IPS-18c (cell line): ENCODE measurements at regions not wholly inside any gene's neighbourhood (a gene's known extent, or its start where the extent isn't known, plus 50 kb on each side); places are given as distances from the start of the nearest gene placed in this dataset.

ENCODE experiments used
- H3K4me3 ChIP-seq: 2 replicates; pipeline ENCODE4 v1.7.0; 2013; ENCODE audit warnings: low read depth, mild to moderate bottlenecking, low read length, moderate library complexity; ENCODE audit not compliant: insufficient read depth
- H3K9me3 ChIP-seq: one replicate; pipeline ENCODE4 v1.6.1; 2013; ENCODE audit warnings: mild to moderate bottlenecking, low read length, moderate library complexity; ENCODE audit not compliant: control insufficient read depth, insufficient read depth

- H3K4me3 ChIP-seq = no peak overlapping the region
- H3K9me3 ChIP-seq = no peaks in the 10 kb centered on the region
These were observed 505.2 kb downstream of the NSUN3 start for GRCh38 chr3:94568041-94568440.

- H3K9me3 ChIP-seq = no peaks in the 10 kb centered on the region
- no peak overlapping the region for H3K4me3 ChIP-seq
These were observed 510.5 kb downstream of the NSUN3 start for GRCh38 chr3:94573337-94573736.

GRCh38 chr3:94587291-94587690 lies 524.4 kb downstream of the NSUN3 start:
- Histone ChIP-seq H3K9me3 (no peaks in the 10 kb centered on the region), H3K4me3 (no peak overlapping the region)

GRCh38 chr3:94593526-94594150 lies 530.8 kb downstream of the NSUN3 start:
- H3K4me3 ChIP-seq = no peak overlapping the region
- H3K9me3 ChIP-seq = no peaks in the 10 kb centered on the region

GRCh38 chr3:94596141-94596540 lies 533.3 kb downstream of the NSUN3 start:
- no peaks in the 10 kb centered on the region for H3K9me3 ChIP-seq
- H3K4me3 ChIP-seq = no peak overlapping the region

- no peak overlapping the region for H3K4me3 ChIP-seq
These were observed 534.2 kb downstream of the NSUN3 start for GRCh38 chr3:94596887-94597566.

GRCh38 chr3:94607778-94608177 lies 544.9 kb downstream of the NSUN3 start:
- Histone ChIP-seq H3K4me3 (no peak overlapping the region), H3K9me3 (no peaks in the 10 kb centered on the region)

More at GRCh38 chr3:94596887-94597566, 534.2 kb downstream of the NSUN3 start:
- no peaks in the 10 kb centered on the region for H3K9me3 ChIP-seq

- Histone ChIP-seq H3K9me3 (no peaks in the 10 kb centered on the region), H3K4me3 (no peak overlapping the region)
These were observed 547.0 kb downstream of the NSUN3 start for GRCh38 chr3:94609908-94610307.

- H3K4me3 ChIP-seq = no peak overlapping the region
- no peaks in the 10 kb centered on the region for H3K9me3 ChIP-seq
These were observed 548.7 kb downstream of the NSUN3 start for GRCh38 chr3:94611596-94611995.

- no peak overlapping the region for H3K4me3 ChIP-seq
These were observed 549.8 kb downstream of the NSUN3 start for GRCh38 chr3:94612631-94613030.

GRCh38 chr3:94614192-94614591 lies 551.3 kb downstream of the NSUN3 start:
- Histone ChIP-seq H3K4me3 (no peak overlapping the region), H3K9me3 (no peaks in the 10 kb centered on the region)

More at GRCh38 chr3:94612631-94613030, 549.8 kb downstream of the NSUN3 start:
- no peaks in the 10 kb centered on the region for H3K9me3 ChIP-seq

- Histone ChIP-seq H3K9me3 (no peaks in the 10 kb centered on the region), H3K4me3 (no peak overlapping the region)
These were observed 552.6 kb downstream of the NSUN3 start for GRCh38 chr3:94615275-94616065.

GRCh38 chr3:94616833-94617232 lies 554.0 kb downstream of the NSUN3 start:
- no peak overlapping the region for H3K4me3 ChIP-seq
- no peaks in the 10 kb centered on the region for H3K9me3 ChIP-seq

- Histone ChIP-seq H3K4me3 (no peak overlapping the region), H3K9me3 (no peaks in the 10 kb centered on the region)
These were observed 554.5 kb downstream of the NSUN3 start for GRCh38 chr3:94617312-94617711.

- no peak overlapping the region for H3K4me3 ChIP-seq
These were observed 556.8 kb downstream of the NSUN3 start for GRCh38 chr3:94619643-94620042.

GRCh38 chr3:94626573-94626972 lies 563.7 kb downstream of the NSUN3 start:
- no peaks in the 10 kb centered on the region for H3K9me3 ChIP-seq
- no peak overlapping the region for H3K4me3 ChIP-seq

More at GRCh38 chr3:94619643-94620042, 556.8 kb downstream of the NSUN3 start:
- no peaks in the 10 kb centered on the region for H3K9me3 ChIP-seq

GRCh38 chr3:94627689-94628088 lies 564.8 kb downstream of the NSUN3 start:
- Histone ChIP-seq H3K9me3 (no peaks in the 10 kb centered on the region), H3K4me3 (no peak overlapping the region)

GRCh38 chr3:94643400-94643799 lies 580.5 kb downstream of the NSUN3 start:
- H3K9me3 ChIP-seq = no peaks in the 10 kb centered on the region
- no peak overlapping the region for H3K4me3 ChIP-seq
